GM06990 (cell line): ENCODE measurements at regions not wholly inside any gene's neighbourhood (a gene's known extent, or its start where the extent isn't known, plus 50 kb on each side); places are given as distances from the start of the nearest gene placed in this dataset.
"Not testable (repeated sequence)": the region's sequence is repeated elsewhere in the genome, so short reads cannot be mapped to it uniquely, and the experiment has no call there.

Source experiments
- DNase-seq: peaks from one replicate; pipeline ENCODE4 v3.0.0-alpha.2; 2011; ENCODE audit not compliant: insufficient read length; ENCODE audit errors: extremely low read depth
- H3K27me3 ChIP-seq: replicated peaks from 2 replicates; pipeline ENCODE4 v1.6.0; 2011; ENCODE audit warnings: low read length; ENCODE audit not compliant: control insufficient read depth, insufficient read depth
- H3K36me3 ChIP-seq: 2 replicates; pipeline ENCODE4 v1.5.1; 2011; ENCODE audit warnings: low read length; ENCODE audit not compliant: control insufficient read depth, insufficient read depth
- H3K4me3 ChIP-seq: replicated peaks from 2 replicates; pipeline ENCODE4 v1.5.1; 2011; ENCODE audit warnings: low read depth, mild to moderate bottlenecking, control low read depth, low read length
- CTCF ChIP-seq: IDR thresholded peaks from 2 replicates; pipeline ENCODE4 v1.5.1; 2011; ENCODE audit warnings: low read length, control low read depth, mild to moderate bottlenecking, inconsistent platforms; ENCODE audit not compliant: insufficient read depth, poor library complexity, severe bottlenecking

GRCh38 chr14:35958499-35958898, 132.4 kb downstream of the BRMS1L start:
- DNase-seq, result no peak

GRCh38 chr14:35956376-35957085, 130.4 kb downstream of the BRMS1L start:
- DNase-seq, result no peak
- TF ChIP-seq CTCF, result no peak
- H3K4me3 ChIP-seq, result no peak overlapping the region
- H3K36me3 ChIP-seq, result no peaks in the 10 kb centered on the region
- no peaks in the 10 kb centered on the region for H3K27me3 ChIP-seq

More at GRCh38 chr14:35958499-35958898, 132.4 kb downstream of the BRMS1L start:
- Histone ChIP-seq H3K36me3 (no peaks in the 10 kb centered on the region), H3K4me3 (no peak overlapping the region), H3K27me3 (no peaks in the 10 kb centered on the region)
- no peak for TF ChIP-seq CTCF

GRCh38 chr14:35952584-35952983, 126.4 kb downstream of the BRMS1L start:
- Histone ChIP-seq H3K36me3 (no peaks in the 10 kb centered on the region), H3K4me3 (no peak overlapping the region), H3K27me3 (no peaks in the 10 kb centered on the region)
- no peak for DNase-seq
- TF ChIP-seq CTCF, result no peak

GRCh38 chr14:35949920-35950513, 123.9 kb downstream of the BRMS1L start:
- Histone ChIP-seq H3K27me3 (no peaks in the 10 kb centered on the region), H3K4me3 (no peak overlapping the region), H3K36me3 (no peaks in the 10 kb centered on the region)
- no peak for DNase-seq
- no peak for TF ChIP-seq CTCF

GRCh38 chr14:35947983-35948382, 121.8 kb downstream of the BRMS1L start:
- H3K27me3 ChIP-seq, DNase-seq, H3K36me3 ChIP-seq, H3K4me3 ChIP-seq: not testable (repeated sequence)

GRCh38 chr14:35944847-35945246, 118.7 kb downstream of the BRMS1L start:
- H3K27me3 ChIP-seq, result no peaks in the 10 kb centered on the region
- H3K4me3 ChIP-seq, result no peak overlapping the region
- H3K36me3 ChIP-seq, result no peaks in the 10 kb centered on the region
- TF ChIP-seq CTCF, result peak; percentile 58
- no peak for DNase-seq
